HG02759 (cell line): ENCODE measurements at regions not wholly inside any gene's neighbourhood (a gene's known extent, or its start where the extent isn't known, plus 50 kb on each side); places are given as distances from the start of the nearest gene placed in this dataset.

ENCODE experiments used
- ATAC-seq: cut with Tn5 transposase; IDR thresholded peaks from one replicate; pipeline ENCODE4 v1.9.1; 2021; ENCODE audit warnings: mild to moderate bottlenecking, moderate library complexity; ENCODE audit not compliant: unreplicated experiment

GRCh38 chr15:92294759-92295158 lies 98.9 kb upstream of the ST8SIA2 start:
- ATAC-seq = peak; percentile 55

- no peak for ATAC-seq
Measured at GRCh38 chr15:92304223-92304975, 89.3 kb upstream of the ST8SIA2 start.

DNA sequence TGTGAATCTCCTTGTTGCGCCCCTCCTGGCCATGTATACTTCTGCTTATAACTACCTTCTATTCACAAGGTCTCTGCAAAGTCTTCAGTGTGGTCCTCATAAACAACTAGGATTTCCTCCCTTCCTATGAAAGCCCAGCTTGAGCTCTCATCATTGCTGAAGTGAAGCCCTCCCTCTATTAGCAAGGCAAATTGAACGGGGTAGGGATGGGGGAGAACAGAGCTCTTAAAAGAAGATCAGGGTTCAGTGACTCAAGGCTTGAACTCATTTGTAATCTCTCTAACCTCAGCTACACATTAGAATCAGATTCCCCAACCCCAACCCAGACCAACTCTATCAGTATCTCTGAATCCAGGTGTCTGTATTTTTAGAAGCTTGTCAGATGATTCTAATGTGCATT lies 88.3 kb upstream of the ST8SIA2 start:
- ATAC-seq = no peak

GRCh38 chr15:92306663-92307062 lies 87.0 kb upstream of the ST8SIA2 start:
- no peak for ATAC-seq

- no peak for ATAC-seq
Measured at GRCh38 chr15:92315144-92315543, 78.5 kb upstream of the ST8SIA2 start.

- ATAC-seq = no peak
Measured at GRCh38 chr15:92315595-92316211, 78.0 kb upstream of the ST8SIA2 start.

GRCh38 chr15:92316586-92317295 lies 76.9 kb upstream of the ST8SIA2 start:
- ATAC-seq = no peak

DNA sequence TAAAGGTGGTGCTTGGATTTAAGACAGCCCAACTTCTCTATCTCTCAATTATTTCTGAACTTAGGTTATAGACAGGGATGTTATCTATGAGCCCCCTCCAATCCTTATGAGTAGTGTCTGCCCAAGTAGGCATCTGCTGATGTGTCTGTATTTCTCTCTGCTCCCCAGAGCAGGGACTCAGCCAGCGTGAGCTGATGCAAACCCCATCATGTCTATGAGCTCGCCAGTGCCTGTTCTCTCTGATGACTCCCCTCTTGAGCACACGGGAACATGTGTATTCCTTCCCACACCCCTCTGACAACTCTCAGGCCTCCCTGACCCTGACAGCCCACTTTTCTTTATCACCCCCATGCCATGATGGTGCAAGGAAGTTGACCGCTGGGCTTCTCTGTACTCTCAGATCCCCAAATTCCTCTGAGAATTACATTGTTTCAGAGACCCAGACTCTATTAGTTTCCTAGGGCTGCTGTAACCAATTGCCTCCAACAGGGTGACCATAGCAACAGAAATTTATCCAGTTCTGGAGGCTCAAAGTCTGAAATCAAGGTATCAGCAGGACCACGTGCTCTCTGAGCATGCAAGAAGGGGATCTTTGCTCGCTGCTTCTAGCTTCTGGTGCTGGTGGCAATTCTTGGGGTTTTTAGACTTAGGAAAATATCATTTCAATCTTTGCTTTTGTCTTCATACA lies 73.5 kb upstream of the ST8SIA2 start:
- ATAC-seq = no peak

- no peak for ATAC-seq
Measured at GRCh38 chr15:92322566-92323355, 70.9 kb upstream of the ST8SIA2 start.

GRCh38 chr15:92323525-92323924 lies 70.2 kb upstream of the ST8SIA2 start:
- no peak for ATAC-seq

GRCh38 chr15:92324101-92324963 lies 69.3 kb upstream of the ST8SIA2 start:
- no peak for ATAC-seq

DNA sequence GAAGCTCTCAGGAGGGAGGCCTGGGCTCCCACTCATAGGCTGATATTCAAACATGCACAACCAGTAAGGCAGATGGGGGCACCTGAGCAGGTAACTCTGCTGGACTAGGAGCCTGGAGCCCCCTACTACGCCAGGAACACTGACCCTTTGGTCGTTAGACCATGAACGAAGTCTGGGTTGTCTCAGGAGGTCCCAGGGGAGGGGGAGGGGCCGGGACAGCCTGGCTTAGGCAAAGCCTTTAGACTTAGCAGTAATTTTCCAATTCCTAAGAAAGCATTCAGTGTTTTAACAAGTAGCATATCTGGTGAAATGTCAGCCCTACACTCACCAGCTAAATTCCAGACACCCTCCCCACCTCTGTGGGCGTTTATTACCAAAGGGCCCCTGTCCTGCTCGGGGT lies 67.4 kb upstream of the ST8SIA2 start:
- no peak for ATAC-seq

GRCh38 chr15:92327033-92327432 lies 66.6 kb upstream of the ST8SIA2 start:
- no peak for ATAC-seq

GRCh38 chr15:92328207-92328606 lies 65.5 kb upstream of the ST8SIA2 start:
- no peak for ATAC-seq

DNA sequence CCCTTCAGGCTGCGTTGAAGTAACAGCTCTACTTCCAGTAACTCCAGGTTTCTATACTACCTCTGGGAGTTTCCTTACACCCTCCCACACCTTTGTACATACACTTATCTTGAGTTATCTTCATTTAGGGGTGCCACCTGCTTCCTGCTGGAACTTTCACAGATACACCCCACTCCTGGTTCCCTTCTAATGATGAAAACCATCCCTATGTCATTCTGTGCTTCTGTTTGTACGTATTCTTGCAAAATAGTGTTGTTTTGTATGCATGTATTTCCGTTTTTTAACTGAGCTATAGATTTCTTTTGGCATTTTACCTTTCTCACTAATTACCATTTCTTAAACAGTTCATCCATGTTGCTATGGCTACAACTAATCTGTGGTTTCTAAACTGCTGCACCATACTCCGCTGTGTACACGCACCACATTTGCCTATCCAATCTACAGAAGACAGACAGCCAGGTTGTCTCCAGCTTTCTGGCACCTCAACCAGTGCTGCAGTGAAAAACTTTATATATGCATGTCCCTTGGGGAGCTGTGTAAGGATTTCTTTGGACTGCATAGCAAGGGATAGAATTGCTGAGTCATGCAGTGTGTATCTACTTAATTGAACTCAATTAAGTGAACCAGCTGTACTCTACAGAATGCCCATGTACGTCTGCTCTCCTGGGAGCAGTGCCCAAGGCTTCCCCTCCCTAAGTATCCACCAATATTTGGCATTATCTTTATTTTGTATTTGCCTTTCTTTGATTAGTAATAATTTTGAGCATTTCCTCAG lies 61.4 kb upstream of the ST8SIA2 start:
- ATAC-seq = no peak

DNA sequence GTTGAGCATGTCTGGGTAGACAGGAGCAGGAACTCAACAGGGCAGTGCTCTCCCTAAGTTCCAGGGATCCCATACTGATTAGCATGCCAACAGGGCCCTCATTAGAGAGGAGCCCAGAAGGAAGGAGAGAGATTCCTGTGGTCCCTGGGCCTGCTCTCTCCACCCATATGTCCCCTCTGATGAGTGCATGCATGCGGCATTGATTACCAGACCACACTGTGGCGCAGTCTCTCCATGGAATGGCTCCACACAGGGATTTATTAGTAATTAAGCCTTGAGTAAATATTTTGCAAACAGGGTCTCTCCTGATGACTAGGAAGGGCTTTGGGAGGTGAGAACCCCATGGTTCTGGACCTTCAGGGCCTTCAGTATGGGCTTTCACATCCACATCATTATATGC lies 60.0 kb upstream of the ST8SIA2 start:
- ATAC-seq = no peak

DNA sequence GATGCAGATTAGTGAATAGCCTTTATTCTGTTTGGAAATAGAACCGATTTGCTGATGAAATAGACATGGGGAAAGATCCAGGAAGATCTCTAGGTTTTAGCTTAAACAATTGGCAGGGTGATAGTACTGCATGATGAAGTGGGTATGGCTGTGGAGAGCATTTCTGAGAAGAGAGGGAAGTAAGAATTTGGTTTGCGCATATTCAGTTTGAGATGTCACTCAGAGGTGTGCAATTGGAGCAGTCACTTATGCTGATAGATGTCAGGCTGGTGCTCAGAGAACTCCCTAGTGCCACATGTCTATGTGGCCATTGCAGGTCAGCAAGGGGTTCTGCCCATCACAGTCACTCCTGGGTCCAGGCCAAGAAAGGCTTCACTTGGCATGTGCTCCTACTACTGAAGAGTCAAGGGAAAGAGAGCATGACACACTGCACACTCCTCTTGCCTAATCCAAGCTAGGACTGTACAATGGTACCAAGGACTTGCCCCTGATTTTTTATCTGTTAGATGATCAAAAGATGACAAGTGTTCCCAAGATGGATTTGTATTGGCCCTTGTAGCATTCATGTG lies 57.2 kb upstream of the ST8SIA2 start:
- ATAC-seq = no peak

DNA sequence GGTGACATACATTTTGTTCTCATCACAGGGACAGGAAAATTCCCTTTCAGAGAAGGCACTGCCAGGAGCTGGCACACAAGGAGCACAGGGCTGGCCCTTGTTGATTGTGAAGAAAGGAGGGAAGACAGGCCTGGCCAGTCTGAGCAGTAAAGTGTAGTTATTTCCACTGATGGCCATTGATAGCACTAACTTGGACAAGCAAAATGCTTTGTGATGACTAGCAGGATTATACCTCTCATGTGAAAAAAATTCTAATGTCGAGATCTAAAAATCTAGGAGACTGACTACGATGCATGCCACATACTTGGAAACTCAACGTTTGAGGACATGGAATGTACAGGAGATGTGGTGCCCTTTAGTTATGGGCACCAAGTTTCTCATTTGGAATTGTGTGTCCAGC lies 54.3 kb upstream of the ST8SIA2 start:
- no peak for ATAC-seq
